HG03159 (cell line): ENCODE measurements at regions not wholly inside any gene's neighbourhood (a gene's known extent, or its start where the extent isn't known, plus 50 kb on each side); places are given as distances from the start of the nearest gene placed in this dataset.
"Not testable (repeated sequence)": the region's sequence is repeated elsewhere in the genome, so short reads cannot be mapped to it uniquely, and the experiment has no call there.

Source experiments
- ATAC-seq: cut with Tn5 transposase; IDR thresholded peaks from one replicate; pipeline ENCODE4 v1.9.1; 2021; ENCODE audit warnings: mild to moderate bottlenecking, moderate library complexity; ENCODE audit not compliant: unreplicated experiment

DNA sequence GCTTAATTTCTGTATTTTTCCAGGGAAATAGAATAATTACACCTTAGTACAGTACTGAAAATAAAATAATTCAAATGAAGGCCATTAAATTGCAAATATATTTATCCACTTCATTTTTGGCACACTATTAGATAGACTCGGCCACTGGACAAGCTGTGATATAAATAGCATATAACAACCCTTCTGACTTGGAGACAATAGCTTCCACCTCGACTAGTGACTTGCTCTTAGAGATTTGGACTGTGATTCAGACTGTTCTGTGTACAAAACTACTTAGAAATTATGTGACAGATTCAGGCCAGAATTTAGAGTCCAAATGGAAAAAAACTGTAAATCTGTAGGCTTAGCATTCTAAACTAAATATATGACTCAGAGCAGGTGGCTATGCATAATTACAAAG is 949.9 kb downstream of the LRFN5 start:
- ATAC-seq, result no peak

DNA sequence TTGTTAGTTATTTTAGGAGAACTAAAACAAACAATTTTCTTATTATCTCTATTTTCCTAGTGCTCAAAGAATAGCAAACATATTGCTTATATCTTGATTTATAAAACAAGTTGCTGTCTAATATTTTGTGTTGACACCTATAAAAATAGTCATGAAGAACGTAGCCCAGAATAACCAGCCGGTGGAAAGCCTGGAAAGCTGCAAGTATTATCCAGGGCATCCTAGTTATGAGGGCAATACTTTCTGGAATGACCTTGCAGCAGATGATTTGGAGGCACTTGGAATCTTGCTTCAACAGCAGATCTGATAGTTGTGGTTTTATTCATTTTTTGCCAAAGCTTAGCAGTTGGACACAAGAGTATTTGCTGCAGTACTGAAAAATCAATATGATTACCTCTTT is 948.7 kb downstream of the LRFN5 start:
- ATAC-seq, result no peak

DNA sequence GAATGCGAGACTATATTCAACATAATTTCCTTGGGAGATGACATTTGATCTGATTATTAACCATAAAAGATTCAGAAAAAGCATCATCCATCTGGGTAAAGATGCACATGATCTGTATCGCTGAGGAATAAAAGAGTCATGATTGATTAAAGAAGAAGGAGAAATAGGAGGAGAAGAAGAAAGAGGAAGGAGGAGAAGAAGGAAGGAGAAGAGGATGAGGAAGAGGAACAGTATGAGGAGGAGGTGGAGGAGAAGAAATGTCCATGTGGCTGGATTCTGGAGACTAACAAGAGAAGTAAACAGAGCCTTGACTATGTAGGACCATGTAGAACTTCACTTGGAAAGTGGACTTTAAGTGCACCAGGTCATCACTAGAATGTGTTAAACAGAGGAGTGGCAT is 947.4 kb downstream of the LRFN5 start:
- ATAC-seq, result no peak

GRCh38 chr14:42550310-42550709 is 943.6 kb downstream of the LRFN5 start:
- ATAC-seq, result no peak

DNA sequence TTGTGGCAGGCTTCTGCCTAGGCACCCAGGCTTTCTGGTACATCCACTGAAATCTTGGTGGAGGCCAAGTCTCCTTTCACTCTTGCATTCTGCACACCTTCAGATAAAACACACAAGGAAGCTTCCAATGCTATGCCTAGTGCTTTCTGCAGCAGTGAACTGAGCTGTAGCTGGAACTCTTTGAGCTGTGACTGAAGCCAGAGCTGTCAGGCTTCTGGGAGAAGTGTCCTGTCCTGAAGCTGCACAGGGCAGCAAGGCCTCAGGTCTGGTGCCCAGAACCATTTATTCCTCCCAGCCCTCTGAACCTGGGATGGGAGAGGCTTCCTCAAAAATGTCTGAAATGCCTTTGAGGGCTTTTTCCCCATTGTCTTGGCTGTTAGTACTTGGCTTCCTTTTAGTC is 941.7 kb downstream of the LRFN5 start:
- no peak for ATAC-seq

DNA sequence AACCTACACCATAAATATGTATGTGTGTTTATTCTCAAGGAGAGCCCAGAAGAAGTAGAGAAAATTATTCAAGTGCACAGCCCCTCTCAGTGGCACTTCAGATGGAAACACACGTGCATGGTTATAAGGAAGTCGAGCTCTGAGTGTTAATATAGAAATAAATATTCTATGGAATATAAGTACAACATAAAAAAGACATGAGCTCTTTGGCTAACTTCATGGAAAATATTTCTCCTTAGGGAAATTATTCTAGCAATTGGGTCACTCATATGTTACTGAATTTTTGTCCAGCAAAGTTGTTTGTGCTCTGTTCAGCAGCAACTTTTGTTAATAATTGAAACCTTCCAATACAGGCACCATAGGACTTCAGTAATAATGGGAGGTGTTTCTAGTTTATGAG is 939.0 kb downstream of the LRFN5 start:
- ATAC-seq, result no peak

- ATAC-seq, result no peak
Observed at GRCh38 chr14:42541535-42542001, 934.9 kb downstream of the LRFN5 start.

- ATAC-seq, result no peak
Observed at GRCh38 chr14:42535397-42535796, 928.7 kb downstream of the LRFN5 start.

- ATAC-seq, result no peak
Observed at GRCh38 chr14:42533476-42533875, 926.8 kb downstream of the LRFN5 start.

DNA sequence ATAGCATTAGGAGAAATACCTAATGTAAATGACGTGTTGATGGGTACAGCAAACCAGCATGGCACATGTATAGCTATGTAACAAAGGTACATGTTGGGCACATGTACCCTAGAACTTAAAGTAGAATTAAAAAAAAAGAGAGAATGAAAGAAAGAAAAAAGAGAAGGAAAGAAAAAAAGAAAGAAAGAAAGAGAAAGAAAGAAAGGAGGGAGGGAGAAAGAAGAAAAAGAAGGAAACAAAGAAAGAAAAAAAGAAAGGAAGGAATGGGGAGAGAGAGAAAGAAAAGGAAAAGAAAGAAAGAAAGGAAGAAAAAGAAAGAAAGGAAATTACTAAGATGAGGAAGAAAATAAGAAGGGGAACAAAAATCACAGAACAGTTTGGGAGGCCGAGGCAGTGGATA is 925.5 kb downstream of the LRFN5 start:
- ATAC-seq, result no peak

- no peak for ATAC-seq
Observed at GRCh38 chr14:42527141-42527540, 920.5 kb downstream of the LRFN5 start.

DNA sequence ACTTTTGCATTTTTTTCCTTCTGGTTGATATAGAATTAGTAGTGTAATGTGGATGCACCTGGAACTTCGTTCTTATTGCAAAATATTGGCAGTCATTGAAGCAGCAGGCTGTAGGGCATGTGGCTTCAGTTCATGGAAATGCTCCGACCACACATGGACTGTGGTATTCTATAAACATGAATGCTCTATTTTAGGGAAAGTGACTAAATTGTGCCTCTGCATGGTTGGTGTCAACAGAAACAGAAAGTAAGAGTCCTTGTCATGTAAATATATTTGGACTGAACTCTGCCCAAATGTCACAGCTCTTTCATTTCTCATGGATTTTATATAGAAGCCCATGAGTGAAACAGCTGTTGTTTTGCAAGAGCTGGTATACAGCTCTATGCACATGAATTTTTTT is 917.0 kb downstream of the LRFN5 start:
- peak; percentile 88 for ATAC-seq

GRCh38 chr14:42517806-42518500 is 911.3 kb downstream of the LRFN5 start:
- ATAC-seq, result no peak

- no peak for ATAC-seq
Observed at GRCh38 chr14:42513837-42514236, 907.2 kb downstream of the LRFN5 start.

- no peak for ATAC-seq
Observed at GRCh38 chr14:42510071-42510470, 903.4 kb downstream of the LRFN5 start.

- no peak for ATAC-seq
Observed at GRCh38 chr14:42508209-42508946, 901.7 kb downstream of the LRFN5 start.

- no peak for ATAC-seq
Observed at GRCh38 chr14:42504433-42504832, 897.8 kb downstream of the LRFN5 start.

DNA sequence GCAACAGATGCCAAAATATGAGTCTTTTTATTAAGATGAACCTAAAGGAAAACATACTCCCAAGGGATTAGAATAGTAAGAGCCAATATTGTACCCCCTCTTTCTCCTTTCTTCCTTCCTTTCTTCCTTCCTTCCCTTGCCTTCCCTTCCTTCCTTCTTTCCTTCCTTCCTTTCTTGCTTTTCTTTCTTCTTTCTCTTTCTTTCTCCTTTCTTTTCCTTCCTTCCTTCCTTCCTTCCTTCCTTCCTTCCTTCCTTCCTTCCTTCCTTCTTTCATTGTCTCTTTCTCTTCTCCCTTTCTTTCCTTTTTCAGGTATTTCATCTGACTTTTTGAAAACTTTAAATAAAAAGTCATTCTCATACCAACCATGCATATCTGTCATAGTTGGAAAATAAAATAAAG is 892.5 kb downstream of the LRFN5 start:
- no peak for ATAC-seq

DNA sequence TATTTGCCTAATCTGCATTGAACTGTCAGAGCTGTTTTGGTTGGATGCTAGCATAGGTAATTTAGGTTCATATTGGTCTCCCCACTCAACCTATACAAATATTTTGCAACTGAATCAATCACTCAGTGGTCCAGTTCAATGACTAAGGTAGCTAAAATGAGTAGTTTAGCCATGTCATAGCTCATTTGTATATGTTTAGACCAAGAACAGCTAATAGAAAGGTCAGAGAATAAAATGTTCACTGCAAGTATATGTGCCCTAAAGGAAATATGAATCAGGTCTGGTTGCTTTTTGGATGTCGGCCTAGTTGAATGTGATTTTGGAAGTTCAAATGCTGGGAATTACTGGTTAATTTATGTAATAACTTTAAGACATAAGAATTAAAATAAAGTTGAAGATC is 883.9 kb downstream of the LRFN5 start:
- ATAC-seq, result no peak

DNA sequence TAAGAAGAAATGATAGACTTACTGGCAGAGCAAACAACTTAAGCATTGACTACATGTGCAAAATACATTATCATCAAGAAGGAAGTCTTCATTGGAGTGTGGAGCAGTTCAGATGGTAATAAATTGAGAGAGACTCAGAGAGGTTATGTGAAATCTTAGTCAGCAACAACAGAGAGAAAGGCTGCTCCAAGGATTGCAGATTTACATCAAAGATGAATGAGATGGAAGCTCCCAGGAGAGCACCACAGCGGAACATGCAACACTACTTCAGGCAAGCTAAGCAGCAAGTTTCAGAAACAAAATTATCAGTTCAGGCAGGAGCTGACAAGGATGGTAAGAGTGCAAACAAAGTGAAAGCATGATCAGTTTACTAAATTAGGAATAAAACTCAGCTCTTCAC is 882.3 kb downstream of the LRFN5 start:
- ATAC-seq, result no peak

DNA sequence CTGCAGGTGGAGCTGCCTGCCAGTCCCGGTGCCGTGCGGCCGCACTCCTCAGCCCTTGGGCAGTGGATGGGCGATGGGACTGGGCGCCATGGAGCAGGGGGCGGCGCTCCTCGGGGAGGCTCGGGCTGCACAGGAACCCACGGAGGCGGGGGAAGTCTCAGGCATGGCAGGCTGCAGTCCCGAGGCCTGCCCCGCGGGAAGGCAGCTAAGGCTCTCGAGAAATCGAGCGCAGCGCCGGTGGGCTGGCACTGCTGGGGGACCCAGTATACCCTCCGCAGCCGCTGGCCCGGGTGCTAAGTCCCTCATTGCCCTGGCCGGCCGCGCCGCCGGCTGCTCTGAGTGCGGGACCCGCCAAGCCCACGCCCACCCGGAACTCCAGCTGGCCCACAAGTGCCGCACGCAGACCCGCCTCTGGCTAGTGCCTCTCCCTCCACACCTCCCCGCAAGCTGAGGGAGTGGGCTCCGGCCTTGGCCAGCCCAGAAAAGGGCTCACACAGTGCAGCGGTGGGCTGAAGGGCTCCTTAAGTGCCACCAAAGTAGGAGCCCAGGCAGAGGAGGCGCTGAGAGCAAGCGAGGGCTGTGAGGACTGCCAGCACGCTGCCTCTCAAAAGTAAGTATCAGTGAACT is 875.8 kb downstream of the LRFN5 start:
- ATAC-seq, result not testable (repeated sequence)

- not testable (repeated sequence) for ATAC-seq
Observed at GRCh38 chr14:42481714-42482113, 875.0 kb downstream of the LRFN5 start.
